Tibial artery (tissue), 4 donors: ENCODE measurements at regions not wholly inside any gene's neighbourhood (a gene's known extent, or its start where the extent isn't known, plus 50 kb on each side); places are given as distances from the start of the nearest gene placed in this dataset.

Experiments
- DNase-seq, 2 donors: peaks; one replicate each; pipeline ENCODE4 v3.0.0-alpha.2; 2019
- H3K27ac ChIP-seq, 2 donors: fragments of 200-600 bp; sonication (generic) in 1 of 2; 1 replicate in 1 of 2; 2 replicates in 1 of 2; pipeline ENCODE4 v1.5.1; 2018 to 2019; ENCODE audit warnings: mild to moderate bottlenecking in 1 of 2
- H3K27me3 ChIP-seq, 2 donors: fragments of 200-600 bp; sonication (generic) in 1 of 2; one replicate each; pipeline versions ENCODE4 v1.5.1 to v1.6.0; 2016 to 2019
- H3K36me3 ChIP-seq, 3 donors: fragments of 200-600 bp; sonication (generic) in 2 of 3; one replicate each; pipeline ENCODE4 v1.5.1; 2016 to 2019; ENCODE audit warnings: mild to moderate bottlenecking in 2 of 3
- H3K4me1 ChIP-seq, 4 donors: fragments of 200-600 bp; sonication (generic) in 2 of 4; 1 replicate in 3 of 4; 2 replicates in 1 of 4; pipeline ENCODE4 v1.5.1; 2016 to 2019
- H3K4me3 ChIP-seq, 2 donors: fragments of 200-600 bp; sonication (generic) in 1 of 2; 1 replicate in 1 of 2; 2 replicates in 1 of 2; pipeline ENCODE4 v1.5.1; 2018 to 2019; ENCODE audit warnings: mild to moderate bottlenecking in 2 of 2
- H3K9me3 ChIP-seq, 3 donors: fragments of 200-600 bp; sonication (generic) in 1 of 3; one replicate each; pipeline ENCODE4 v1.5.1; 2016 to 2019
- CTCF ChIP-seq, 2 experiments: fragments of 200-600 bp in 1 of 2; fragments of 450-650 bp in 1 of 2; IDR thresholded peaks; one replicate each; pipeline ENCODE4 v1.5.1; 2017 to 2019; ENCODE audit warnings: antibody characterized with exemption in 2 of 2, mild to moderate bottlenecking in 1 of 2, moderate library complexity in 1 of 2
- intact Hi-C: fragments of 100-400 bp; cut with DNase I; formaldehyde crosslinking; loops from one replicate; pipeline ENCODE4 v1.15.0; 2023; ENCODE audit warnings: low total_unique reads

- intact Hi-C loops, result loop anchor here (10.0 kb wide), 1 partner anchor 389 kb away; no protein-coding TSS in a partner anchor
- H3K27ac ChIP-seq, result no peak overlapping the region
- DNase-seq, result no peak
- no peaks in the 10 kb centered on the region for H3K27me3 ChIP-seq
- no peak for TF ChIP-seq CTCF (IDR thresholded peaks at IDR 0.05)
- H3K36me3 ChIP-seq, result no peaks in the 10 kb centered on the region
- peaks cover 0 to 12% (median 0%) of the 10 kb centered on the region in 4 donors for H3K4me1 ChIP-seq
- peaks cover 0 to 6% (median 0%) of the 10 kb centered on the region in 3 donors for H3K9me3 ChIP-seq
- no peak overlapping the region for H3K4me3 ChIP-seq
Measured at GRCh38 chr13:44874176-44874575, 115.1 kb downstream of the NUFIP1 start.

- intact Hi-C loops, result loop anchor here (10.0 kb wide), 1 partner anchor 389 kb away; no protein-coding TSS in a partner anchor
- Histone ChIP-seq H3K36me3 (no peaks in the 10 kb centered on the region), H3K27ac (no peak overlapping the region)
Measured at GRCh38 chr13:44873461-44873860, 115.8 kb downstream of the NUFIP1 start.

GRCh38 chr13:44872751-44873150, 116.5 kb downstream of the NUFIP1 start:
- Histone ChIP-seq H3K9me3 (peaks cover 0 to 6% (median 0%) of the 10 kb centered on the region in 3 donors), H3K27ac (no peak overlapping the region), H3K4me1 (peaks cover 0 to 12% (median 0%) of the 10 kb centered on the region in 4 donors), H3K36me3 (no peaks in the 10 kb centered on the region), H3K4me3 (no peak overlapping the region), H3K27me3 (no peaks in the 10 kb centered on the region)
- intact Hi-C loops, result loop anchor here (10.0 kb wide), 1 partner anchor 388 kb away; no protein-coding TSS in a partner anchor
- no peak for TF ChIP-seq CTCF (IDR thresholded peaks at IDR 0.05)
- DNase-seq, result no peak

More at GRCh38 chr13:44873461-44873860, 115.8 kb downstream of the NUFIP1 start:
- H3K4me3 ChIP-seq, result no peak overlapping the region
- peaks cover 0 to 6% (median 0%) of the 10 kb centered on the region in 3 donors for H3K9me3 ChIP-seq
- H3K4me1 ChIP-seq, result peaks cover 0 to 12% (median 0%) of the 10 kb centered on the region in 4 donors
- DNase-seq, result no peak
- no peak for TF ChIP-seq CTCF (IDR thresholded peaks at IDR 0.05)
- no peaks in the 10 kb centered on the region for H3K27me3 ChIP-seq

GRCh38 chr13:44870456-44870929, 118.8 kb downstream of the NUFIP1 start:
- no peak for DNase-seq
- H3K27ac ChIP-seq, result no peak overlapping the region
- intact Hi-C loops, result loop anchor here (10.0 kb wide), 1 partner anchor 386 kb away; no protein-coding TSS in a partner anchor

GRCh38 chr13:44869167-44869566, 120.1 kb downstream of the NUFIP1 start:
- Histone ChIP-seq H3K27me3 (no peaks in the 10 kb centered on the region), H3K4me3 (no peak overlapping the region), H3K9me3 (no peaks in the 10 kb centered on the region), H3K4me1 (peaks cover 0 to 12% (median 0%) of the 10 kb centered on the region in 4 donors), H3K27ac (no peak overlapping the region), H3K36me3 (no peaks in the 10 kb centered on the region)
- no peak for DNase-seq
- TF ChIP-seq CTCF (IDR thresholded peaks at IDR 0.05), result no peak
- intact Hi-C loops, result no loop called here

More at GRCh38 chr13:44870456-44870929, 118.8 kb downstream of the NUFIP1 start:
- Histone ChIP-seq H3K4me3 (no peak overlapping the region), H3K36me3 (no peaks in the 10 kb centered on the region), H3K4me1 (peaks cover 0 to 12% (median 0%) of the 10 kb centered on the region in 4 donors), H3K9me3 (no peaks in the 10 kb centered on the region), H3K27me3 (no peaks in the 10 kb centered on the region)
- TF ChIP-seq CTCF (IDR thresholded peaks at IDR 0.05), result no peak
